A673 (cell line): ENCODE measurements at regions not wholly inside any gene's neighbourhood (a gene's known extent, or its start where the extent isn't known, plus 50 kb on each side); places are given as distances from the start of the nearest gene placed in this dataset.

Experiments used
- BruUV-seq: library from RNA; stranded (reverse); fragments of 400-500 nt; replicated peaks from 2 replicates; lab custom pipeline; 2021; lab: Mats Ljungman, UMichigan
- CTCF ChIA-PET: fragments of 300-600 bp; sonication (Branson Sonifier 250); formaldehyde crosslinking; loops from one replicate; lab custom pipeline; 2022; ENCODE audit warnings: antibody characterized with exemption; lab: Charles Lee
- POLR2A ChIA-PET: fragments of 300-600 bp; sonication (Branson Sonifier 250); formaldehyde crosslinking; loops from one replicate; lab custom pipeline; 2022; ENCODE audit warnings: antibody characterized with exemption; ENCODE audit not compliant: low non-redundant PET; lab: Charles Lee
- DNase-seq: peaks from one replicate; pipeline ENCODE4 v3.0.0-alpha.2; 2015; ENCODE audit warnings: low spot score
- H3K27ac ChIP-seq: fragments of 200-600 bp; sonication (generic); 2 replicates; pipeline ENCODE4 v1.5.1; 2016; ENCODE audit warnings: mixed run types, low read depth, mild to moderate bottlenecking, mixed read lengths, antibody characterized with exemption, low read length; ENCODE audit not compliant: poor library complexity, severe bottlenecking
- H3K27me3 ChIP-seq: fragments of 200-600 bp; sonication (generic); replicated peaks from 2 replicates; pipeline ENCODE4 v1.6.1; 2017; ENCODE audit warnings: mixed run types, low read depth, mild to moderate bottlenecking, mixed read lengths, antibody characterized with exemption, low read length; ENCODE audit not compliant: insufficient read depth, poor library complexity
- H3K36me3 ChIP-seq: fragments of 200-600 bp; sonication (generic); 2 replicates; pipeline ENCODE4 v1.6.1; 2016; ENCODE audit warnings: mixed run types, mild to moderate bottlenecking, mixed read lengths, antibody characterized with exemption, low read length; ENCODE audit not compliant: insufficient read depth, poor library complexity, severe bottlenecking
- H3K4me1 ChIP-seq: fragments of 200-600 bp; sonication (generic); 2 replicates; pipeline ENCODE4 v1.6.1; 2017; ENCODE audit warnings: mixed run types, mild to moderate bottlenecking, mixed read lengths, antibody characterized with exemption, low read length; ENCODE audit not compliant: insufficient read depth, poor library complexity, severe bottlenecking
- H3K4me3 ChIP-seq: fragments of 200-600 bp; sonication (generic); 2 replicates; pipeline ENCODE4 v1.5.1; 2016; ENCODE audit warnings: low read depth, mixed run types, mild to moderate bottlenecking, mixed read lengths, low read length; ENCODE audit not compliant: poor library complexity, severe bottlenecking
- H3K9me3 ChIP-seq: fragments of 200-600 bp; sonication (generic); 2 replicates; pipeline ENCODE4 v1.6.1; 2016; ENCODE audit warnings: mixed run types, low read depth, mild to moderate bottlenecking, mixed read lengths, antibody characterized with exemption, low read length; ENCODE audit not compliant: poor library complexity, severe bottlenecking
- CTCF ChIP-seq: fragments of 300-800, 200-600 bp; sonication (generic); conservative IDR thresholded peaks from 2 replicates; pipeline ENCODE4 v1.5.1; 2017; ENCODE audit warnings: low read depth, mild to moderate bottlenecking, antibody characterized with exemption, low read length, moderate library complexity, mixed read lengths
- EZH2 ChIP-seq: fragments of 200-600 bp; sonication (generic); IDR thresholded peaks from 2 replicates; pipeline ENCODE4 v1.6.1; 2017; ENCODE audit warnings: borderline replicate concordance, low read depth, mild to moderate bottlenecking, mixed read lengths, antibody characterized with exemption, low read length; ENCODE audit not compliant: poor library complexity, severe bottlenecking
- intact Hi-C: fragments of 100-400 bp; cut with micrococcal nuclease; formaldehyde crosslinking; loops from one replicate; pipeline ENCODE4 v1.10.0; 2022; ENCODE audit not compliant: unreplicated experiment

GRCh38 chr13:62292714-62293480 lies 877.2 kb upstream of the PCDH20 start:
- no peak for TF ChIP-seq EZH2
- Histone ChIP-seq H3K4me1 (no peaks in the 10 kb centered on the region), H3K27ac (no peak overlapping the region), H3K4me3 (no peak overlapping the region), H3K27me3 (no peaks in the 10 kb centered on the region), H3K9me3 (no peaks in the 10 kb centered on the region), H3K36me3 (no peaks in the 10 kb centered on the region)
- no peak for DNase-seq
- ChIA-PET CTCF (no interaction called here), POLR2A (no interaction called here)
- BruUV-seq: no TSS peak
- intact Hi-C loops: no loop called here

GRCh38 chr13:62290542-62290941 lies 874.9 kb upstream of the PCDH20 start:
- POLR2A ChIA-PET: no interaction called here
- TF ChIP-seq EZH2: no peak
- no peak for TF ChIP-seq CTCF
- Histone ChIP-seq H3K36me3 (no peaks in the 10 kb centered on the region), H3K27me3 (no peaks in the 10 kb centered on the region), H3K27ac (no peak overlapping the region), H3K4me3 (no peak overlapping the region), H3K9me3 (no peaks in the 10 kb centered on the region), H3K4me1 (no peaks in the 10 kb centered on the region)
- no TSS peak for BruUV-seq
- intact Hi-C loops: no loop called here
- DNase-seq: no peak
- CTCF ChIA-PET: no interaction called here

- no peak for DNase-seq
- no TSS peak for BruUV-seq
- Histone ChIP-seq H3K27ac (no peak overlapping the region), H3K36me3 (no peaks in the 10 kb centered on the region), H3K9me3 (no peaks in the 10 kb centered on the region), H3K4me3 (no peak overlapping the region), H3K4me1 (no peaks in the 10 kb centered on the region), H3K27me3 (no peaks in the 10 kb centered on the region)
- CTCF ChIA-PET: no interaction called here
- no peak for TF ChIP-seq EZH2
- no peak for TF ChIP-seq CTCF
- intact Hi-C loops: no loop called here
- POLR2A ChIA-PET: no interaction called here
These were observed 872.1 kb upstream of the PCDH20 start for GRCh38 chr13:62287764-62288163.

GRCh38 chr13:62280590-62280989 lies 864.9 kb upstream of the PCDH20 start:
- POLR2A ChIA-PET: no interaction called here
- Histone ChIP-seq H3K4me1 (no peaks in the 10 kb centered on the region), H3K27ac (no peak overlapping the region), H3K36me3 (no peaks in the 10 kb centered on the region), H3K9me3 (no peaks in the 10 kb centered on the region), H3K27me3 (no peaks in the 10 kb centered on the region), H3K4me3 (no peak overlapping the region)
- CTCF ChIA-PET: no interaction called here
- DNase-seq: no peak
- no TSS peak for BruUV-seq
- intact Hi-C loops: no loop called here
- TF ChIP-seq CTCF (no peak), EZH2 (no peak)
